AG09309 (cell line): ENCODE measurements at regions not wholly inside any gene's neighbourhood (a gene's known extent, or its start where the extent isn't known, plus 50 kb on each side); places are given as distances from the start of the nearest gene placed in this dataset.

Experiments used
- DNase-seq: peaks from one replicate; pipeline ENCODE4 v3.0.0-alpha.2; 2010; ENCODE audit warnings: low read depth
- H3K4me3 ChIP-seq: 2 replicates; pipeline ENCODE4 v1.5.1; 2011; ENCODE audit warnings: mild to moderate bottlenecking, low read depth, low read length, moderate library complexity; ENCODE audit not compliant: control insufficient read depth
- CTCF ChIP-seq: IDR thresholded peaks from 2 replicates; pipeline ENCODE4 v1.5.1; 2011; ENCODE audit warnings: mild to moderate bottlenecking, low read depth, low read length, inconsistent platforms; ENCODE audit not compliant: insufficient read depth, control insufficient read depth; ENCODE audit errors: missing control alignments

GRCh38 chr3:115551016-115551415 is 72.3 kb upstream of the GAP43 start:
- no peak for DNase-seq
- no peak for TF ChIP-seq CTCF
- no peak overlapping the region for H3K4me3 ChIP-seq

- no peak overlapping the region for H3K4me3 ChIP-seq
- DNase-seq, result no peak
- no peak for TF ChIP-seq CTCF
Observed at GRCh38 chr3:115552007-115552406, 71.3 kb upstream of the GAP43 start.

GRCh38 chr3:115553796-115554486 is 69.4 kb upstream of the GAP43 start:
- TF ChIP-seq CTCF, result no peak
- no peak for DNase-seq
- H3K4me3 ChIP-seq, result no peak overlapping the region

- TF ChIP-seq CTCF, result no peak
- no peak overlapping the region for H3K4me3 ChIP-seq
- DNase-seq, result no peak
Observed at GRCh38 chr3:115554487-115554807, 68.9 kb upstream of the GAP43 start.

GRCh38 chr3:115562636-115563267 is 60.6 kb upstream of the GAP43 start:
- no peak for DNase-seq
- no peak for TF ChIP-seq CTCF

GRCh38 chr3:115563984-115564383 is 59.3 kb upstream of the GAP43 start:
- no peak for DNase-seq
- TF ChIP-seq CTCF, result no peak
- no peak overlapping the region for H3K4me3 ChIP-seq

More at GRCh38 chr3:115562636-115563267, 60.6 kb upstream of the GAP43 start:
- H3K4me3 ChIP-seq, result no peak overlapping the region
